Sigmoid colon (tissue), 6 donors: ENCODE measurements at regions not wholly inside any gene's neighbourhood (a gene's known extent, or its start where the extent isn't known, plus 50 kb on each side); places are given as distances from the start of the nearest gene placed in this dataset.

Experiments
- DNase-seq: peaks from one replicate; pipeline ENCODE4 v3.0.0-alpha.2; 2019
- H3K27ac ChIP-seq, 4 donors: fragments of 200-600 bp; sonication (generic); one replicate each; pipeline ENCODE4 v1.5.1; 2016 to 2019; ENCODE audit warnings: mild to moderate bottlenecking in 1 of 4
- H3K27me3 ChIP-seq, 3 donors: fragments of 200-600 bp; sonication (generic); one replicate each; pipeline ENCODE4 v1.5.1; 2019; ENCODE audit warnings: mild to moderate bottlenecking in 1 of 3
- H3K36me3 ChIP-seq, 4 donors: fragments of 200-600 bp; sonication (generic); one replicate each; pipeline ENCODE4 v1.5.1; 2016 to 2019
- H3K4me1 ChIP-seq, 4 donors: fragments of 200-600 bp; sonication (generic); one replicate each; pipeline ENCODE4 v1.5.1; 2017 to 2019
- H3K4me3 ChIP-seq, 4 donors: fragments of 200-600 bp; sonication (generic); one replicate each; pipeline ENCODE4 v1.5.1; 2017 to 2019; ENCODE audit warnings: mild to moderate bottlenecking in 2 of 4, moderate library complexity in 1 of 4
- H3K9me3 ChIP-seq, 4 donors: fragments of 200-600 bp in 3 of 4; sonication (generic) in 3 of 4; one replicate each; pipeline versions ENCODE4 v1.5.1 to v1.6.1; 2013 to 2019
- CTCF ChIP-seq, 4 experiments: fragments of 450-650 bp in 3 of 4; fragments of 200-600 bp in 1 of 4; IDR thresholded peaks; one replicate each; pipeline ENCODE4 v1.5.1; 2016 to 2019; ENCODE audit warnings: antibody characterized with exemption in 4 of 4, mild to moderate bottlenecking in 3 of 4, moderate library complexity in 2 of 4
- EP300 ChIP-seq, 4 donors: sonication (generic); formaldehyde crosslinking; IDR thresholded peaks; one replicate each; pipeline ENCODE4 v1.6.1; 2017; ENCODE audit warnings: antibody characterized with exemption in 4 of 4
- POLR2A ChIP-seq, 2 donors: fragments of 450-650 bp; IDR thresholded peaks; one replicate each; pipeline ENCODE4 v1.6.1; 2016; ENCODE audit warnings: antibody characterized with exemption in 2 of 2, mild to moderate bottlenecking in 2 of 2, moderate library complexity in 2 of 2
- POLR2AphosphoS5 ChIP-seq, 4 donors: sonication (generic); formaldehyde crosslinking; IDR thresholded peaks; one replicate each; pipeline ENCODE4 v1.6.1; 2017; ENCODE audit warnings: antibody characterized with exemption in 4 of 4
- WGBS, 2 donors: extraction: QIAGEN DNeasy Blood & Tissue Kit; methylation state at CpG; one replicate each; pipeline ENCODE4 v1.1.7; 2013; 5-methylcytosine and 5-hydroxymethylcytosine counted together
- intact Hi-C: fragments of 100-400 bp; cut with DNase I; formaldehyde crosslinking; loops from one replicate; pipeline ENCODE4 v1.15.1; 2023
- donor health status: healthy with polysubstance abuse.
- donor health status: healthy.

GRCh38 chr11:121887976-121888557, 227.9 kb downstream of the BLID start:
- WGBS, 2 donors: 88 to 90% methylated on average over 4 of the region's 4 CpGs
- no peak overlapping the region for H3K4me3 ChIP-seq
- H3K27me3 ChIP-seq: no peaks in the 10 kb centered on the region
- no peaks in the 10 kb centered on the region for H3K36me3 ChIP-seq
- TF ChIP-seq POLR2A (IDR thresholded peaks at IDR 0.05): no peak
- TF ChIP-seq POLR2AphosphoS5 (IDR thresholded peaks at IDR 0.05): no peak
- TF ChIP-seq CTCF (IDR thresholded peaks at IDR 0.05): no peak
- no peak for TF ChIP-seq EP300 (IDR thresholded peaks at IDR 0.05)
- H3K9me3 ChIP-seq: no peaks in the 10 kb centered on the region
- H3K4me1 ChIP-seq: peaks cover 0 to 27% (median 20%) of the 10 kb centered on the region in 4 donors
- H3K27ac ChIP-seq: no peak overlapping the region
- no peak for DNase-seq
- intact Hi-C loops: loop anchor here (10.0 kb wide), 1 partner anchor 317 kb away; no protein-coding TSS in a partner anchor

- intact Hi-C loops: loop anchor here (10.0 kb wide), 1 partner anchor 317 kb away; no protein-coding TSS in a partner anchor
Observed at GRCh38 chr11:121887569-121887968, 228.4 kb downstream of the BLID start.

GRCh38 chr11:121886996-121887395, 229.0 kb downstream of the BLID start:
- Histone ChIP-seq H3K4me3 (no peak overlapping the region), H3K9me3 (no peaks in the 10 kb centered on the region), H3K27me3 (no peaks in the 10 kb centered on the region), H3K4me1 (peaks cover 0 to 27% (median 20%) of the 10 kb centered on the region in 4 donors), H3K36me3 (no peaks in the 10 kb centered on the region), H3K27ac (peak overlapping the region in 2 of 4 donors; percentile 14 to 51)
- 93 to 95% methylated on average over 2 of the region's 2 CpGs for WGBS, 2 donors
- TF ChIP-seq POLR2A (IDR thresholded peaks at IDR 0.05): no peak
- no peak for TF ChIP-seq EP300 (IDR thresholded peaks at IDR 0.05)
- TF ChIP-seq POLR2AphosphoS5 (IDR thresholded peaks at IDR 0.05): no peak
- TF ChIP-seq CTCF (IDR thresholded peaks at IDR 0.05): no peak
- DNase-seq: no peak
- intact Hi-C loops: loop anchor here (10.0 kb wide), 1 partner anchor 318 kb away; no protein-coding TSS in a partner anchor

More at GRCh38 chr11:121887569-121887968, 228.4 kb downstream of the BLID start:
- TF ChIP-seq CTCF (IDR thresholded peaks at IDR 0.05): no peak
- TF ChIP-seq EP300 (IDR thresholded peaks at IDR 0.05): no peak
- no peak for TF ChIP-seq POLR2A (IDR thresholded peaks at IDR 0.05)
- TF ChIP-seq POLR2AphosphoS5 (IDR thresholded peaks at IDR 0.05): no peak
- Histone ChIP-seq H3K9me3 (no peaks in the 10 kb centered on the region), H3K27ac (no peak overlapping the region), H3K36me3 (no peaks in the 10 kb centered on the region), H3K4me1 (peaks cover 0 to 27% (median 20%) of the 10 kb centered on the region in 4 donors), H3K27me3 (no peaks in the 10 kb centered on the region), H3K4me3 (no peak overlapping the region)
- DNase-seq: no peak
- WGBS, 2 donors: 61 to 65% methylated on average over 3 of the region's 3 CpGs

GRCh38 chr11:121886005-121886734, 229.8 kb downstream of the BLID start:
- Histone ChIP-seq H3K9me3 (no peaks in the 10 kb centered on the region), H3K27ac (peak overlapping the region in 3 of 4 donors; percentile 10 to 51 (median 14)), H3K36me3 (no peaks in the 10 kb centered on the region), H3K4me3 (no peak overlapping the region), H3K4me1 (peaks cover 0 to 24% (median 19%) of the 10 kb centered on the region in 4 donors), H3K27me3 (no peaks in the 10 kb centered on the region)
- peak; percentile 84 for DNase-seq
- intact Hi-C loops: loop anchor here (10.0 kb wide), 1 partner anchor 319 kb away; no protein-coding TSS in a partner anchor
- no peak for TF ChIP-seq EP300 (IDR thresholded peaks at IDR 0.05)
- no peak for TF ChIP-seq CTCF (IDR thresholded peaks at IDR 0.05)
- no peak for TF ChIP-seq POLR2A (IDR thresholded peaks at IDR 0.05)
- no peak for TF ChIP-seq POLR2AphosphoS5 (IDR thresholded peaks at IDR 0.05)
- WGBS, 2 donors: 63 to 71% methylated on average over 8 of the region's 8 CpGs
